Stimulated activated CD4-positive, alpha-beta T cell treated with anti-CD3 and anti-CD28 coated beads, TNF-alpha, amount 100 ng/mL, for 48 hours (primary cell): ENCODE measurements at regions not wholly inside any gene's neighbourhood (a gene's known extent, or its start where the extent isn't known, plus 50 kb on each side); places are given as distances from the start of the nearest gene placed in this dataset.

ENCODE experiments used
- DNase-seq, 3 donors: peaks; one replicate each; pipeline ENCODE4 v3.0.0-alpha.2; 2020; ENCODE audit warnings: low read depth in 3 of 3

GRCh38 chr12:24416423-24417109 lies 467.1 kb upstream of the SOX5 start:
- no peak for DNase-seq

- no peak for DNase-seq
These were observed 466.5 kb upstream of the SOX5 start for GRCh38 chr12:24415934-24416333.

- DNase-seq, result no peak
These were observed 465.0 kb upstream of the SOX5 start for GRCh38 chr12:24414480-24414879.

- DNase-seq, result no peak
These were observed 462.5 kb upstream of the SOX5 start for GRCh38 chr12:24411948-24412347.

GRCh38 chr12:24409868-24410267 lies 460.4 kb upstream of the SOX5 start:
- no peak for DNase-seq

GRCh38 chr12:24408305-24408704 lies 458.8 kb upstream of the SOX5 start:
- no peak for DNase-seq

- no peak for DNase-seq
These were observed 458.4 kb upstream of the SOX5 start for GRCh38 chr12:24407884-24408283.

GRCh38 chr12:24404086-24404815 lies 454.8 kb upstream of the SOX5 start:
- no peak for DNase-seq

GRCh38 chr12:24400533-24400932 lies 451.1 kb upstream of the SOX5 start:
- no peak for DNase-seq

GRCh38 chr12:24398605-24399004 lies 449.1 kb upstream of the SOX5 start:
- DNase-seq, result no peak

- DNase-seq, result no peak
These were observed 446.8 kb upstream of the SOX5 start for GRCh38 chr12:24396224-24396623.

GRCh38 chr12:24394246-24394645 lies 444.8 kb upstream of the SOX5 start:
- no peak for DNase-seq

- DNase-seq, result no peak
These were observed 443.6 kb upstream of the SOX5 start for GRCh38 chr12:24393071-24393470.

- DNase-seq, result no peak
These were observed 439.9 kb upstream of the SOX5 start for GRCh38 chr12:24389394-24389793.

- no peak for DNase-seq
These were observed 437.9 kb upstream of the SOX5 start for GRCh38 chr12:24387381-24387780.

- DNase-seq, result no peak
These were observed 437.4 kb upstream of the SOX5 start for GRCh38 chr12:24386836-24387235.

- DNase-seq, result no peak
These were observed 432.3 kb upstream of the SOX5 start for GRCh38 chr12:24381790-24382189.

- no peak for DNase-seq
These were observed 430.5 kb upstream of the SOX5 start for GRCh38 chr12:24379861-24380521.

- DNase-seq, result no peak
These were observed 430.0 kb upstream of the SOX5 start for GRCh38 chr12:24379433-24379832.

GRCh38 chr12:24378548-24379407 lies 429.3 kb upstream of the SOX5 start:
- no peak for DNase-seq

- no peak for DNase-seq
These were observed 425.0 kb upstream of the SOX5 start for GRCh38 chr12:24374452-24374851.

- no peak for DNase-seq
These were observed 423.5 kb upstream of the SOX5 start for GRCh38 chr12:24373004-24373403.
